ENCODE measurements at regions not wholly inside any gene's neighbourhood (a gene's known extent, or its start where the extent isn't known, plus 50 kb on each side); places are given as distances from the start of the nearest gene placed in this dataset.
A peak's percentile ranks its signal among the peaks of the same experiment; 100 is the strongest.

- WGBS, 5 donors: 87 to 90% (median 89%) methylated on average over 5 of the region's 5 CpGs
- no peak overlapping the region for H3K27ac ChIP-seq
- no peaks in the 10 kb centered on the region for H3K36me3 ChIP-seq
- no peaks in the 10 kb centered on the region for H3K27me3 ChIP-seq
- no peak for DNase-seq
- peaks cover 5 to 54% (median 31%) of the 10 kb centered on the region in 4 donors for H3K4me1 ChIP-seq
- intact Hi-C loops (cut with DNase I; ENCODE audit: low total_unique reads): no loop called here
- H3K9me3 ChIP-seq: no peaks in the 10 kb centered on the region
- no peak for TF ChIP-seq EP300 (IDR thresholded peaks at IDR 0.05)
- no peak for TF ChIP-seq CTCF (IDR thresholded peaks at IDR 0.05)
- no peak for TF ChIP-seq POLR2A (IDR thresholded peaks at IDR 0.05)
- no peak for TF ChIP-seq POLR2AphosphoS5 (IDR thresholded peaks at IDR 0.05)
- no peak overlapping the region for H3K4me3 ChIP-seq
Measured at GRCh38 chr15:35669432-35670045, 123.6 kb upstream of the DPH6 start.

DNA sequence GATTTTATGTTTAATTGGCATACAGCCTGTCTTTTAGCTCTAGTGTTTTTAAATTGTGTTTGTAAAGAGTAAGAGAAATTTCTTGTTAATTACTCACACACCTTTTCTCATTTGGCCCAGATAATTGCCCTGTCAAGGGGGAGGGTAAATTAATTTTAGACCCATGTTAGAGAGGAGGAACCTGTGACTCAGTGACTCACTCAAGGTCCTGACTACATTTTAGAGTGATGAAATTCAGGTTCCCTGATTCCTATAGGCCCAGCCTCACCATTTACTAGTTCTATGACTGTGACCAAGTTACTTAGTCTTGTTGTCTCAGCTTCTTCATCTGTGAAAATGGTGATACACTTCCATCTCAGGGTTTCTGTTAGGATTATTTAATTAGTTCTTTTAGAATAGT is 125.2 kb upstream of the DPH6 start:
- no peaks in the 10 kb centered on the region for H3K27me3 ChIP-seq
- H3K4me1 ChIP-seq: peaks cover 10 to 68% (median 37%) of the 10 kb centered on the region in 4 donors
- TF ChIP-seq EP300 (IDR thresholded peaks at IDR 0.05) (no peak), POLR2A (IDR thresholded peaks at IDR 0.05) (no peak)
- H3K4me3 ChIP-seq: no peak overlapping the region
- H3K9me3 ChIP-seq: no peaks in the 10 kb centered on the region
- DNase-seq: no peak
- intact Hi-C loops (cut with DNase I; ENCODE audit: low total_unique reads): no loop called here
- H3K36me3 ChIP-seq: no peaks in the 10 kb centered on the region
- no peak overlapping the region for H3K27ac ChIP-seq

- Histone ChIP-seq H3K27me3 (no peaks in the 10 kb centered on the region), H3K4me1 (peaks cover 10 to 60% (median 35%) of the 10 kb centered on the region in 4 donors), H3K36me3 (no peaks in the 10 kb centered on the region), H3K4me3 (no peak overlapping the region), H3K27ac (no peak overlapping the region), H3K9me3 (no peaks in the 10 kb centered on the region)
- TF ChIP-seq POLR2A (IDR thresholded peaks at IDR 0.05) (no peak), POLR2AphosphoS5 (IDR thresholded peaks at IDR 0.05) (no peak), EP300 (IDR thresholded peaks at IDR 0.05) (no peak), CTCF (IDR thresholded peaks at IDR 0.05) (no peak)
- no peak for DNase-seq
- WGBS, 5 donors: 38 to 59% (median 51%) methylated on average over 1 of the region's 1 CpG
- intact Hi-C loops (cut with DNase I; ENCODE audit: low total_unique reads): no loop called here
Measured at GRCh38 chr15:35671981-35672380, 126.0 kb upstream of the DPH6 start.

- TF ChIP-seq CTCF (IDR thresholded peaks at IDR 0.05) (no peak), POLR2AphosphoS5 (IDR thresholded peaks at IDR 0.05) (peak in 2 of 3 donors; percentile 32 to 74)
- WGBS, 5 donors: 15 to 34% (median 25%) methylated on average over 9 of the region's 9 CpGs
- peak overlapping the region in 4 of 5 donors; percentile 17 to 73 (median 64) for H3K27ac ChIP-seq
- intact Hi-C loops (cut with DNase I; ENCODE audit: low total_unique reads): no loop called here
- H3K9me3 ChIP-seq: no peaks in the 10 kb centered on the region
- H3K36me3 ChIP-seq: no peaks in the 10 kb centered on the region
- DNase-seq: peak; percentile 36 to 66
- H3K4me3 ChIP-seq: no peak overlapping the region
- peaks cover 5 to 48% (median 25%) of the 10 kb centered on the region in 4 donors for H3K4me1 ChIP-seq
- H3K27me3 ChIP-seq: no peaks in the 10 kb centered on the region
Measured at GRCh38 chr15:35673093-35673684, 127.2 kb upstream of the DPH6 start.
